ENCODE measurements at regions not wholly inside any gene's neighbourhood (a gene's known extent, or its start where the extent isn't known, plus 50 kb on each side); places are given as distances from the start of the nearest gene placed in this dataset.

DNA sequence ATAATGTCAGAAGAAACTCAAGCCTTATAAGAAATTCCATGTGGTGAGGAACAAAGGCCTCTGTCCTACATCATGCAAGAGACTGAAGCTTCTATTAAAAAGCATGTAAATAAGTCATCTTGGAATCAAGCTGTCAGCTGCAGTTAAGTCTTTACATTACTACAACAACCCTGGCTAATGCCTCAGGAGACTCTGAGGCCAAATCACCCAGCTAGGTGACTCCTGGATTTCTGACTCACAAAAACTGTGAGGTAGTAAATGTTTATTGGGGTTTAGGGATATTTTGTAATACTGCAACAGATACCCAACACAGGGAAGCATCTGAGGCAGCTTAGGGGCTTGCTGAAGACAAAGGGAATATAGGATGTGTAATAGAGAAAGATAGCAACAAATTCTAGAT, 89.6 kb downstream of the C11orf87 start:
- no peaks in the 10 kb centered on the region for H3K9me3 ChIP-seq (ENCODE audit: control insufficient read depth, insufficient read depth, low read depth, low read length)
- in situ Hi-C loops (cut with HindIII; ENCODE audit: low pct_unique_long_range_greater_than_20kb, low sequenced_read_pairs) (no loop called here), intact Hi-C loops (cut with micrococcal nuclease; ENCODE audit: unreplicated experiment) (no loop called here)
- no TSS peak for BruUV-seq (replicated peaks)
- H3K27ac ChIP-seq (ENCODE audit: low read length) = no peak overlapping the region
- H3K36me3 ChIP-seq (ENCODE audit: control insufficient read depth, insufficient read depth, low read length) = no peaks in the 10 kb centered on the region
- no peak for ATAC-seq
- H3K4me3 ChIP-seq (ENCODE audit: low read depth in 2 of 2, low read length in 2 of 2) = no peak overlapping the region
- POLR2A ChIA-PET = interaction anchor here (0.5 kb wide), 1 partner anchor 228 kb away, joined by 3 read pairs; no protein-coding TSS in a partner anchor
- CTCF ChIA-PET = no interaction called here
- no peak for DNase-seq (ENCODE audit: low read depth, low spot score)
- H3K27me3 ChIP-seq (ENCODE audit: control insufficient read depth, insufficient read depth, low read length) = no peaks in the 10 kb centered on the region
- H3K4me1 ChIP-seq (ENCODE audit: control insufficient read depth, insufficient read depth, low read length) = no peaks in the 10 kb centered on the region
- TF ChIP-seq SIN3A (IDR thresholded peaks at IDR 0.05; ENCODE audit: borderline replicate concordance, insufficient read depth, low read depth, low read length) (no peak), POLR2AphosphoS5 (IDR thresholded peaks at IDR 0.05; ENCODE audit: low read depth, low read length) (no peak)

DNA sequence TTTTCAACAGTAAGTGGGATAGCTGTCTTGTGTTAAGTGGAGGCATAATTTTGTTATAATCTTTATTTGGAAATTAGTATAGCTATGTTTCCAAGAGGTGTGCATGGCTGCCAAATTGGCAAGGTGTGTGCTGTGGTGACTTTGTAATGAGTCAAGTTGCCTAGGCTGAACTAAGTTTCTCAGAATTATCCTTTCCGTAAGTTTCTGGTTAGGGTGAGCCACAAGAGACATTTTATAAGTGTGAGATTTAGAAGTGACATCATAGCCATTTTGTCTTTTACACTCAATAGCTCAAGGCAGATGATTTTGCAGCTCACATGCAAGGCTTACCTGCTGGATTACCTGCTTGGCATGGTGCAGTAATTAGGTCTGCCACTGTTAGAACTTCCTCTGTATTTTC, 90.3 kb downstream of the C11orf87 start:
- CTCF ChIA-PET = no interaction called here
- no peak for ATAC-seq

More for the DNA sequence above, 90.3 kb downstream of the C11orf87 start:
- H3K4me3 ChIP-seq (ENCODE audit: low read depth in 2 of 2, low read length in 2 of 2) = no peak overlapping the region
- POLR2A ChIA-PET = no interaction called here
- intact Hi-C loops (cut with micrococcal nuclease; ENCODE audit: unreplicated experiment) (no loop called here), in situ Hi-C loops (cut with HindIII; ENCODE audit: low pct_unique_long_range_greater_than_20kb, low sequenced_read_pairs) (no loop called here)
- no peaks in the 10 kb centered on the region for H3K4me1 ChIP-seq (ENCODE audit: control insufficient read depth, insufficient read depth, low read length)
- H3K27ac ChIP-seq (ENCODE audit: low read length) = no peak overlapping the region
- no peaks in the 10 kb centered on the region for H3K27me3 ChIP-seq (ENCODE audit: control insufficient read depth, insufficient read depth, low read length)
- no TSS peak for BruUV-seq (replicated peaks)
- H3K9me3 ChIP-seq (ENCODE audit: control insufficient read depth, insufficient read depth, low read depth, low read length) = no peaks in the 10 kb centered on the region
- no peaks in the 10 kb centered on the region for H3K36me3 ChIP-seq (ENCODE audit: control insufficient read depth, insufficient read depth, low read length)
- TF ChIP-seq POLR2AphosphoS5 (IDR thresholded peaks at IDR 0.05; ENCODE audit: low read depth, low read length) (no peak), TCF7L2 (IDR thresholded peaks at IDR 0.05; ENCODE audit: low read depth, low read length) (no peak), SIN3A (IDR thresholded peaks at IDR 0.05; ENCODE audit: borderline replicate concordance, insufficient read depth, low read depth, low read length) (no peak), CTCF (IDR thresholded peaks at IDR 0.05) (no peak)
- TF ChIP-seq, protein P1, sequence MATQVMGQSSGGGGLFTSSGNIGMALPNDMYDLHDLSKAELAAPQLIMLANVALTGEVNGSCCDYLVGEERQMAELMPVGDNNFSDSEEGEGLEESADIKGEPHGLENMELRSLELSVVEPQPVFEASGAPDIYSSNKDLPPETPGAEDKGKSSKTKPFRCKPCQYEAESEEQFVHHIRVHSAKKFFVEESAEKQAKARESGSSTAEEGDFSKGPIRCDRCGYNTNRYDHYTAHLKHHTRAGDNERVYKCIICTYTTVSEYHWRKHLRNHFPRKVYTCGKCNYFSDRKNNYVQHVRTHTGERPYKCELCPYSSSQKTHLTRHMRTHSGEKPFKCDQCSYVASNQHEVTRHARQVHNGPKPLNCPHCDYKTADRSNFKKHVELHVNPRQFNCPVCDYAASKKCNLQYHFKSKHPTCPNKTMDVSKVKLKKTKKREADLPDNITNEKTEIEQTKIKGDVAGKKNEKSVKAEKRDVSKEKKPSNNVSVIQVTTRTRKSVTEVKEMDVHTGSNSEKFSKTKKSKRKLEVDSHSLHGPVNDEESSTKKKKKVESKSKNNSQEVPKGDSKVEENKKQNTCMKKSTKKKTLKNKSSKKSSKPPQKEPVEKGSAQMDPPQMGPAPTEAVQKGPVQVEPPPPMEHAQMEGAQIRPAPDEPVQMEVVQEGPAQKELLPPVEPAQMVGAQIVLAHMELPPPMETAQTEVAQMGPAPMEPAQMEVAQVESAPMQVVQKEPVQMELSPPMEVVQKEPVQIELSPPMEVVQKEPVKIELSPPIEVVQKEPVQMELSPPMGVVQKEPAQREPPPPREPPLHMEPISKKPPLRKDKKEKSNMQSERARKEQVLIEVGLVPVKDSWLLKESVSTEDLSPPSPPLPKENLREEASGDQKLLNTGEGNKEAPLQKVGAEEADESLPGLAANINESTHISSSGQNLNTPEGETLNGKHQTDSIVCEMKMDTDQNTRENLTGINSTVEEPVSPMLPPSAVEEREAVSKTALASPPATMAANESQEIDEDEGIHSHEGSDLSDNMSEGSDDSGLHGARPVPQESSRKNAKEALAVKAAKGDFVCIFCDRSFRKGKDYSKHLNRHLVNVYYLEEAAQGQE (IDR thresholded peaks at IDR 0.05; ENCODE audit: insufficient read depth in 1 of 2, low read depth in 2 of 2, low read length in 1 of 2) = no peak
- DNase-seq (ENCODE audit: low read depth, low spot score) = no peak

All from Panc1 (cell line).